ENCODE measurements at regions not wholly inside any gene's neighbourhood (a gene's known extent, or its start where the extent isn't known, plus 50 kb on each side); places are given as distances from the start of the nearest gene placed in this dataset.

DNA sequence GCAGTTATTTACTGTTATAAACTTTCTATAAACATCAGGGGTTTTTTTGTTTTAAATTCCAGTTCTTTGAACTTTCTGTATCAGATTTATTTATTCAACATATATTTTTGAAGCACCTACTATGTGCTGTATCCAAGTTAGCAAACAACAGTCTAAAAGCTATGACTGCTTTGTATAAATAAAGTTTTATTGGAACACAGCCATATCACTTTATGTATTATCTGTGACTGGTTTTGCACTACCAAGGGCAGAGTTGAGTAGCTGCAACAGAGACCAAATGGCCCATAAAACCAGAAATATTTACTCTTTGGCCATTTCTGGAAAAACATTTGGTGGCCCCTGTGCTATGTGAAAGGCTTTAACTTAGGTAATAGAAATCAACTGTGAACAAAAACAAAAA is 110.2 kb upstream of the ERCC4 start:
- Histone ChIP-seq H3K79me2 (ENCODE audit: low read length) (no peaks in the 10 kb centered on the region), H3K9me3 (ENCODE audit: insufficient read depth, low read length) (no peaks in the 10 kb centered on the region), H3K9ac (ENCODE audit: low read length) (no peak overlapping the region), H4K20me1 (ENCODE audit: insufficient read depth, low read length) (no peaks in the 10 kb centered on the region), H3K27ac (ENCODE audit: low read length) (no peak overlapping the region), H3K36me3 (replicated peaks; ENCODE audit: low read depth, low read length) (no peaks in the 10 kb centered on the region), H3K4me2 (ENCODE audit: low read length) (no peak overlapping the region), H3K4me3 (ENCODE audit: low read length) (no peak overlapping the region), H2AFZ (ENCODE audit: low read depth, low read length) (no peak overlapping the region), H3K27me3 (ENCODE audit: low read depth, low read length) (peaks cover 31% of the 10 kb centered on the region; the same call in 1 of the 2 replicates), H3K4me1 (ENCODE audit: low read length) (no peaks in the 10 kb centered on the region)
- TF ChIP-seq, protein P1, sequence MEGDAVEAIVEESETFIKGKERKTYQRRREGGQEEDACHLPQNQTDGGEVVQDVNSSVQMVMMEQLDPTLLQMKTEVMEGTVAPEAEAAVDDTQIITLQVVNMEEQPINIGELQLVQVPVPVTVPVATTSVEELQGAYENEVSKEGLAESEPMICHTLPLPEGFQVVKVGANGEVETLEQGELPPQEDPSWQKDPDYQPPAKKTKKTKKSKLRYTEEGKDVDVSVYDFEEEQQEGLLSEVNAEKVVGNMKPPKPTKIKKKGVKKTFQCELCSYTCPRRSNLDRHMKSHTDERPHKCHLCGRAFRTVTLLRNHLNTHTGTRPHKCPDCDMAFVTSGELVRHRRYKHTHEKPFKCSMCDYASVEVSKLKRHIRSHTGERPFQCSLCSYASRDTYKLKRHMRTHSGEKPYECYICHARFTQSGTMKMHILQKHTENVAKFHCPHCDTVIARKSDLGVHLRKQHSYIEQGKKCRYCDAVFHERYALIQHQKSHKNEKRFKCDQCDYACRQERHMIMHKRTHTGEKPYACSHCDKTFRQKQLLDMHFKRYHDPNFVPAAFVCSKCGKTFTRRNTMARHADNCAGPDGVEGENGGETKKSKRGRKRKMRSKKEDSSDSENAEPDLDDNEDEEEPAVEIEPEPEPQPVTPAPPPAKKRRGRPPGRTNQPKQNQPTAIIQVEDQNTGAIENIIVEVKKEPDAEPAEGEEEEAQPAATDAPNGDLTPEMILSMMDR (IDR thresholded peaks at IDR 0.05; ENCODE audit: low read depth, low read length) = no peak
- no peak for TF ChIP-seq EZH2phosphoT487 (IDR thresholded peaks at IDR 0.05; ENCODE audit: low read depth)

DNA sequence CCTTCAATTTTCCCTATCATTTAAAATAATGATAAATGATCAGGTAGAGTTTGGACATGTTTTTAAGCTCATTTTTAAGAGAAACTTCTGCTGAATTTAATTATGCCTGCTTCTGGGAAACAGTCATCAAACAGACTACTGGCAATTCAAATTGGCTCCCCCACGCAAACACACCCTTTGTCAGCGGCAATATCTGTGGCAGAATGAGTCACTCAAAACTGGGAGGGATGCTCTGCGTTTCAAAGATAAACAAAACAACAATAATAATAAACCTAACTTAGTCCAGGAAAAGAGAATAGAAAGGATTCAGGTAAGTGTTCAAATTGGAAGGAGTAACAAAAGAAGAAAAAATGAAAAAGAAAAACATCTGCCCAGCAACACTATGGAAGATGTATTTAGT is 108.1 kb upstream of the ERCC4 start:
- Histone ChIP-seq H3K9me3 (ENCODE audit: insufficient read depth, low read length) (no peaks in the 10 kb centered on the region), H2AFZ (ENCODE audit: low read depth, low read length) (no peak overlapping the region), H3K4me2 (ENCODE audit: low read length) (no peak overlapping the region), H3K27me3 (ENCODE audit: low read depth, low read length) (peaks cover 25% of the 10 kb centered on the region; the same call in 1 of the 2 replicates), H4K20me1 (ENCODE audit: insufficient read depth, low read length) (no peaks in the 10 kb centered on the region), H3K9ac (ENCODE audit: low read length) (no peak overlapping the region), H3K4me3 (ENCODE audit: low read length) (no peak overlapping the region), H3K36me3 (replicated peaks; ENCODE audit: low read depth, low read length) (no peaks in the 10 kb centered on the region), H3K4me1 (ENCODE audit: low read length) (no peaks in the 10 kb centered on the region), H3K79me2 (ENCODE audit: low read length) (no peaks in the 10 kb centered on the region), H3K27ac (ENCODE audit: low read length) (no peak overlapping the region)
- TF ChIP-seq, protein P1 (IDR thresholded peaks at IDR 0.05; ENCODE audit: low read depth, low read length) = no peak
- TF ChIP-seq EZH2phosphoT487 (IDR thresholded peaks at IDR 0.05; ENCODE audit: low read depth) = no peak

DNA sequence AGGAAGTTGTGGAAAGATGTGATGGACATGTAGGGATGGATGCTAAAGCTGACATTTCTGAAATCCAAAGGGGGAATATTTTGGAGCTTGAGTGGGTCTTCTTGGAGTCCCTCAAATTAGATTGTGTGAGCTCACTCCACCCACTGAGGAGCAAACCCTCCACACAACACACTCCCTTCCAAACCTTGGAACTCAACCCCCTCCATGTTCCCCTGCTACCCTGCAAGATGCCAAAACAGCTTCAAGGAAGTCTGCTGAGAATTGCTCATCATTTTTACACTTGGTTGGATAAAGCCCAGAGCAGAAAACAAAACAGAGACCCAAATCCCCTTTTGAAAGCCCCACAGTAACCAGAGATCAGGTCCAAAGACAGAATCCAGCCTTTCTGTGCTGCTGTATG is 103.3 kb upstream of the ERCC4 start:
- H2AFZ ChIP-seq (ENCODE audit: low read depth, low read length) = no peak overlapping the region
- H4K20me1 ChIP-seq (ENCODE audit: insufficient read depth, low read length) = no peaks in the 10 kb centered on the region
- H3K27ac ChIP-seq (ENCODE audit: low read length) = no peak overlapping the region

DNA sequence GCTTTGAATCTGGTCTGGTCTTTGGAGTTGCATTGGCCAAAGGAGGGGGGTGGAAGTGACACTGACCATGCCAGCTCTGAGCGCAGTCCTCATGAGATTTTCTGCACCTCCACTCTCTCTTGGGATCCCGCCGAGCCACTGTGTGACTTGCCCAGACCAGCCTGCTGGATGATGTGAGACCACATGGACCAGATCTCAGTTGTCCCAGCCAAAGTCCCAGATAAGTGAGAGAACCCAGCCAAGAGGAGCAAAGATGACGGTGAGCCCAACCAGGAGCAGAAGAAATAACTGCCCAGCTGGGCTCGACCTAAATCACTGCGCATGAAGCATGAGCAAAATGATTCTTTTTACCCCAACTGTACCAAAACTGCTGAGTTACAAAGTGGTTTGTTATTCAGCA is 96.5 kb upstream of the ERCC4 start:
- Histone ChIP-seq H3K9me3 (ENCODE audit: insufficient read depth, low read length) (no peaks in the 10 kb centered on the region), H3K4me2 (ENCODE audit: low read length) (no peak overlapping the region), H3K4me3 (ENCODE audit: low read length) (no peak overlapping the region), H2AFZ (ENCODE audit: low read depth, low read length) (no peak overlapping the region), H4K20me1 (ENCODE audit: insufficient read depth, low read length) (no peaks in the 10 kb centered on the region), H3K27ac (ENCODE audit: low read length) (no peak overlapping the region), H3K9ac (ENCODE audit: low read length) (no peak overlapping the region), H3K27me3 (ENCODE audit: low read depth, low read length) (peaks cover 23% of the 10 kb centered on the region; the same call in 1 of the 2 replicates), H3K36me3 (replicated peaks; ENCODE audit: low read depth, low read length) (no peaks in the 10 kb centered on the region), H3K4me1 (ENCODE audit: low read length) (no peaks in the 10 kb centered on the region), H3K79me2 (ENCODE audit: low read length) (no peaks in the 10 kb centered on the region)
- TF ChIP-seq, protein P1 (IDR thresholded peaks at IDR 0.05; ENCODE audit: low read depth, low read length) = no peak
- TF ChIP-seq EZH2phosphoT487 (IDR thresholded peaks at IDR 0.05; ENCODE audit: low read depth) = no peak

More for the DNA sequence above, 103.3 kb upstream of the ERCC4 start:
- no peak overlapping the region for H3K4me2 ChIP-seq (ENCODE audit: low read length)
- H3K27me3 ChIP-seq (ENCODE audit: low read depth, low read length) = peaks cover 14% of the 10 kb centered on the region; the same call in 1 of the 2 replicates
- no peak overlapping the region for H3K4me3 ChIP-seq (ENCODE audit: low read length)
- no peaks in the 10 kb centered on the region for H3K4me1 ChIP-seq (ENCODE audit: low read length)
- no peaks in the 10 kb centered on the region for H3K36me3 ChIP-seq (replicated peaks; ENCODE audit: low read depth, low read length)
- no peaks in the 10 kb centered on the region for H3K79me2 ChIP-seq (ENCODE audit: low read length)
- H3K9ac ChIP-seq (ENCODE audit: low read length) = no peak overlapping the region
- H3K9me3 ChIP-seq (ENCODE audit: insufficient read depth, low read length) = no peaks in the 10 kb centered on the region
- TF ChIP-seq EZH2phosphoT487 (IDR thresholded peaks at IDR 0.05; ENCODE audit: low read depth) = no peak
- TF ChIP-seq, protein P1 (IDR thresholded peaks at IDR 0.05; ENCODE audit: low read depth, low read length) = no peak

Data from OCI-LY3 (cell line).